K562 (cell line): ENCODE measurements at regions not wholly inside any gene's neighbourhood (a gene's known extent, or its start where the extent isn't known, plus 50 kb on each side); places are given as distances from the start of the nearest gene placed in this dataset.
A peak's percentile ranks its signal among the peaks of the same experiment; 100 is the strongest.

ENCODE experiments used
- ATAC-seq: fragments of 200-7000 bp; cut with Tn5 transposase; 3 replicates; pipeline ENCODE4 v1.9.1; 2020; ENCODE audit warnings: moderate library complexity
- BruUV-seq: library from RNA; stranded (reverse); fragments of 400-500 nt; replicated peaks from 2 replicates; lab custom pipeline; 2021; lab: Mats Ljungman, UMichigan
- CTCF ChIA-PET: fragments of 300-600 bp; formaldehyde crosslinking; extraction: SDS; loops from one replicate; lab custom pipeline; 2021; ENCODE audit warnings: low intra/inter-chr PET ratio; lab: Yijun Ruan, JAX
- POLR2A ChIA-PET: fragments of 300-600, 350-650 bp; sonication (Branson Sonifier 250); formaldehyde crosslinking; extraction: SDS; loops from one replicate; lab custom pipeline; 2021; ENCODE audit warnings: antibody characterized with exemption, inconsistent platforms; lab: Yijun Ruan, JAX
- DNase-seq, 4 experiments: peaks; one replicate each; pipeline versions ENCODE4 v3.0.0 to v3.0.0-alpha.2; 2011 to 2018; ENCODE audit warnings: low spot score in 3 of 4, mixed read lengths in 3 of 4; ENCODE audit errors: extremely low read depth in 1 of 4
- FAIRE-seq: peaks from 2 replicates; lab custom pipeline; 2011; peaks lifted over from hg19 to GRCh38; lab: Jason Lieb, UNC
- H2AFZ ChIP-seq: 2 replicates; pipeline ENCODE4 v1.6.0; 2011; ENCODE audit warnings: low read depth, low read length, control low read depth, inconsistent platforms
- H3K27ac ChIP-seq: fragments of 200-600 bp; 3 replicates; pipeline ENCODE4 v1.8.0; 2011; ENCODE audit warnings: low read depth, mild to moderate bottlenecking, control low read depth, inconsistent platforms, low read length, moderate library complexity, mixed read lengths; ENCODE audit errors: extremely low read depth
- H3K27me3 ChIP-seq, 2 experiments: fragments of 300-600 bp in 1 of 2; 2 replicates in 1 of 2; 3 replicates in 1 of 2; pipeline versions ENCODE4 v1.6.0 to v1.8.0; 2011; ENCODE audit warnings: inconsistent platforms in 2 of 2, low read length in 2 of 2, mild to moderate bottlenecking in 1 of 2, mixed read lengths in 1 of 2, moderate library complexity in 1 of 2; ENCODE audit not compliant: control insufficient read depth in 2 of 2, insufficient read depth in 2 of 2
- H3K36me3 ChIP-seq: fragments of 300-600 bp; 3 replicates; pipeline ENCODE4 v1.8.0; 2011; ENCODE audit warnings: mild to moderate bottlenecking, low read length, inconsistent platforms; ENCODE audit not compliant: control insufficient read depth, insufficient read depth
- H3K4me1 ChIP-seq, 2 experiments: fragments of 200-600 bp in 1 of 2; replicated peaks in 1 of 2; 2 replicates in 1 of 2; 3 replicates in 1 of 2; pipeline versions ENCODE4 v1.5.1 to v1.8.0; 2011; ENCODE audit warnings: inconsistent platforms in 2 of 2, low read length in 2 of 2, mild to moderate bottlenecking in 1 of 2, mixed read lengths in 1 of 2, moderate library complexity in 1 of 2; ENCODE audit not compliant: control insufficient read depth in 2 of 2, insufficient read depth in 2 of 2
- H3K4me2 ChIP-seq: 2 replicates; pipeline ENCODE4 v1.6.1; 2011; ENCODE audit warnings: low read length, control low read depth, inconsistent platforms, mixed read lengths; ENCODE audit not compliant: insufficient read depth
- H3K4me3 ChIP-seq: fragments of 200-600 bp; sonication (generic), shearing (Covaris generic); 2 replicates; pipeline ENCODE4 v1.5.1; 2016; ENCODE audit warnings: control low read depth, inconsistent platforms
- H3K79me2 ChIP-seq: fragments of 200-600 bp; 3 replicates; pipeline ENCODE4 v1.8.0; 2011; ENCODE audit warnings: low read length, inconsistent platforms; ENCODE audit not compliant: control insufficient read depth, insufficient read depth
- H3K9ac ChIP-seq, 2 experiments: 2 replicates each; pipeline versions ENCODE4 v1.6.0 to v1.6.1; 2011; ENCODE audit warnings: low read depth in 2 of 2, low read length in 2 of 2, control low read depth in 1 of 2, inconsistent platforms in 1 of 2, mild to moderate bottlenecking in 1 of 2, mixed read lengths in 1 of 2; ENCODE audit not compliant: insufficient read depth in 1 of 2
- H3K9me1 ChIP-seq: one replicate; pipeline ENCODE4 v1.6.0; 2011; ENCODE audit warnings: inconsistent platforms, mild to moderate bottlenecking, low read length, moderate library complexity; ENCODE audit not compliant: control insufficient read depth, insufficient read depth
- H3K9me3 ChIP-seq: replicated peaks from 2 replicates; pipeline ENCODE4 v1.5.1; 2011; ENCODE audit warnings: low read depth, low read length, inconsistent platforms; ENCODE audit not compliant: control insufficient read depth, insufficient read depth
- H4K20me1 ChIP-seq: replicated peaks from 2 replicates; pipeline ENCODE4 v1.6.1; 2011; ENCODE audit warnings: low read length, inconsistent platforms, mixed read lengths; ENCODE audit not compliant: control insufficient read depth, insufficient read depth
- CEBPB ChIP-seq: fragments of 450-650 bp; IDR thresholded peaks from 2 replicates; pipeline ENCODE4 v1.6.1; 2016; ENCODE audit warnings: missing genetic modification characterization, missing compliant biosample characterization
- CEBPG ChIP-seq, 3 experiments: fragments of 200-800 bp in 1 of 3; sonication (Bioruptor generic) in 1 of 3; sonication (generic) in 1 of 3; formaldehyde crosslinking in 1 of 3; IDR thresholded peaks in 2 of 3; conservative IDR thresholded peaks in 1 of 3; 2 replicates each; pipeline versions ENCODE4 v1.6.1 to v1.8.0; 2016 to 2022; ENCODE audit warnings: missing compliant biosample characterization in 2 of 3, missing genetic modification characterization in 2 of 3, mild to moderate bottlenecking in 1 of 3, missing genetic modification reagents in 1 of 3
- CXXC5 ChIP-seq: fragments of 250-450 bp; sonication (Bioruptor Pico); IDR thresholded peaks from 2 replicates; pipeline ENCODE4 v1.8.0; 2022; ENCODE audit warnings: inconsistent platforms, mild to moderate bottlenecking, moderate library complexity
- DMBX1 ChIP-seq: fragments of 250-450 bp; sonication (Bioruptor Pico); IDR thresholded peaks from 2 replicates; pipeline ENCODE4 v1.8.0; 2022; ENCODE audit warnings: inconsistent platforms, mild to moderate bottlenecking, moderate library complexity, borderline replicate concordance
- MEF2D ChIP-seq: conservative IDR thresholded peaks from 2 replicates; pipeline ENCODE4 v1.6.1; 2016; ENCODE audit warnings: low read depth, missing genetic modification characterization, missing compliant biosample characterization
- YY1 ChIP-seq, 3 experiments: IDR thresholded peaks; 2 replicates each; pipeline ENCODE4 v1.6.1; 2011; ENCODE audit warnings: low read length in 2 of 3, mild to moderate bottlenecking in 2 of 3, moderate library complexity in 2 of 3, borderline replicate concordance in 1 of 3, control low read depth in 1 of 3, low read depth in 1 of 3; ENCODE audit not compliant: insufficient read depth in 3 of 3, insufficient replicate concordance in 2 of 3, control insufficient read depth in 1 of 3, insufficient read length in 1 of 3; ENCODE audit errors: extremely low read depth in 1 of 3
- ZNF175 ChIP-seq: fragments of 200-800 bp; sonication (Bioruptor generic); IDR thresholded peaks from 2 replicates; pipeline ENCODE4 v1.6.1; 2016; ENCODE audit warnings: low read depth, mild to moderate bottlenecking, missing genetic modification characterization, missing compliant biosample characterization
- ZNF311 ChIP-seq: fragments of 250-450 bp; sonication (Bioruptor Pico); IDR thresholded peaks from 2 replicates; pipeline ENCODE4 v1.4.0; 2020; ENCODE audit warnings: mild to moderate bottlenecking, moderate library complexity
- WGBS: fragments of 100-300 bp; shearing (Covaris generic); methylation state at CpG from one replicate; pipeline ENCODE4 v1.1.6; 2016; ENCODE audit warnings: low coverage, mixed read lengths; ENCODE audit not compliant: insufficient coverage; ENCODE audit errors: missing lambda C conversion rate; 5-methylcytosine and 5-hydroxymethylcytosine counted together
- in situ Hi-C: fragments of 300-500 bp; cut with MboI; formaldehyde crosslinking; loops from 4 replicates; pipeline ENCODE4 v1.15.0; 2018; ENCODE audit warnings: inconsistent platforms, mixed read lengths
- intact Hi-C: fragments of 100-400 bp; cut with micrococcal nuclease; formaldehyde crosslinking; loops from 2 replicates; pipeline ENCODE4 v1.14.2; 2022
- TF ChIP-seq, protein P1 (sequence below): fragments of 450-650 bp; IDR thresholded peaks from 2 replicates; pipeline ENCODE4 v1.6.1; 2016; ENCODE audit warnings: borderline replicate concordance
- TF ChIP-seq, protein P2 (sequence below): sonication (generic); IDR thresholded peaks from 2 replicates; pipeline ENCODE4 v1.6.1; 2016
- TF ChIP-seq, protein P3 (sequence below), 2 experiments: fragments of 250-450 bp in 1 of 2; fragments of 450-650 bp in 1 of 2; sonication (Bioruptor Pico) in 1 of 2; IDR thresholded peaks; 2 replicates each; pipeline versions ENCODE4 v1.6.1 to v1.8.0; 2016 to 2021; ENCODE audit warnings: mild to moderate bottlenecking in 2 of 2, moderate library complexity in 2 of 2, missing compliant biosample characterization in 1 of 2, missing genetic modification characterization in 1 of 2

DNA sequence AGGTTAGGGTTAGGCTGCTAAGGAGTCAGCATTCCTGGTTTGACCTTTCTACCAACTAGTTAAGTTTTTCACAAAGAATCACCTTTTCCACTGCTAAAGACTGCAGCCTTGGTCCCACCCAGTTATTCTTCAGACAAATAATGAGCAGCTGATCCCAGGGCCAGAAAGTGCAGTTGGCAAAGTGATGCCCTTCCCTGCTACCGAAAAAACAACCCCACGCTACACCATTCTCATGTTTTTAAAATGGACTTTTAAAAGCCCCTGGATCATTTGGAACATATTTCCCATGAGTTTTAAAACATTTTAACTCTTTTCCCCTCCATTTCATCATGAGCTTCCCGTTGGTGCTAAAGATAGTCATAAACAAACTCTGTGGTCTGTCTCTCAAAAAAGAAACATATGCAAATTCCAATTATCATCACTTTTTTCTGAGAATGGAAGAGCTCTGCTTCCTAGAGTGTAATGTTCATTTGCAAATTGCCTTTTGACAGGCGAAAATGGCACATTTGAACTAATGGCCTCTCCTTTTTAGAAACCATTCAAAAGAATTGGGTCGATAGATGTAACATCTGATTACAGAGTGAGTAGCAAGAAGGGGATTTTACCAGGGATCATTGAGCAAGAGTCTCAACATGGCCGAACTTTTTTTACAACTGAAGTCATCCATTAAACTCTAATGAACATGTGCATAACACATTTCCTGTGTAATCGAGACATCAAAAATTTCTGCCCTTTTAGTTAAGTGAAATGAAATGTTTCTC lies 129.3 kb upstream of the RAP1B start:
- Histone ChIP-seq H3K27me3 (no peaks in the 10 kb centered on the region), H3K36me3 (no peaks in the 10 kb centered on the region), H3K9ac (no peak overlapping the region), H3K9me1 (no peaks in the 10 kb centered on the region), H3K27ac (no peak overlapping the region), H3K79me2 (no peaks in the 10 kb centered on the region), H3K9me3 (no peaks in the 10 kb centered on the region; the same call in 1 of the 2 replicates), H4K20me1 (no peaks in the 10 kb centered on the region), H3K4me1 (peaks cover 0 to 30% of the 10 kb centered on the region in 2 experiments; a peak in 3 of 5 replicates), H3K4me2 (no peak overlapping the region), H2AFZ (peak overlapping the region; percentile 38; the same call in 1 of the 2 replicates), H3K4me3 (no peak overlapping the region)
- no peak for ATAC-seq
- BruUV-seq: no TSS peak
- DNase-seq: no peak
- TF ChIP-seq MEF2D (tag) (no peak), CEBPG (CRISPR knock-in tag; IDR thresholded peaks at IDR 0.05) (no peak), CEBPG (tag; conservative IDR thresholded peaks at IDR 0.05 in 1 of 2, IDR thresholded peaks at IDR 0.05 in 1 of 2) (peak; percentile 22 to 72; a peak in 3 of 4 replicates), YY1 (IDR thresholded peaks at IDR 0.05; ENCODE audit: borderline replicate concordance in 1 of 3, control insufficient read depth in 1 of 3, extremely low read depth in 1 of 3, insufficient read depth in 3 of 3, insufficient read length in 1 of 3, insufficient replicate concordance in 2 of 3, low read depth in 1 of 3, low read length in 2 of 3) (peak in 1 of 3 experiments; percentile 9), ZNF311 (CRISPR knock-in tag) (peak; percentile 82; the same call in 1 of the 2 replicates), ZNF175 (CRISPR knock-in tag) (0 out of 2 replicates have a peak, but pooled peaks have one; percentile 13), DMBX1 (peak; percentile 24; the same call in 1 of the 2 replicates), CEBPB (tag) (peak; percentile 54), CXXC5 (no peak)
- TF ChIP-seq, protein P1, sequence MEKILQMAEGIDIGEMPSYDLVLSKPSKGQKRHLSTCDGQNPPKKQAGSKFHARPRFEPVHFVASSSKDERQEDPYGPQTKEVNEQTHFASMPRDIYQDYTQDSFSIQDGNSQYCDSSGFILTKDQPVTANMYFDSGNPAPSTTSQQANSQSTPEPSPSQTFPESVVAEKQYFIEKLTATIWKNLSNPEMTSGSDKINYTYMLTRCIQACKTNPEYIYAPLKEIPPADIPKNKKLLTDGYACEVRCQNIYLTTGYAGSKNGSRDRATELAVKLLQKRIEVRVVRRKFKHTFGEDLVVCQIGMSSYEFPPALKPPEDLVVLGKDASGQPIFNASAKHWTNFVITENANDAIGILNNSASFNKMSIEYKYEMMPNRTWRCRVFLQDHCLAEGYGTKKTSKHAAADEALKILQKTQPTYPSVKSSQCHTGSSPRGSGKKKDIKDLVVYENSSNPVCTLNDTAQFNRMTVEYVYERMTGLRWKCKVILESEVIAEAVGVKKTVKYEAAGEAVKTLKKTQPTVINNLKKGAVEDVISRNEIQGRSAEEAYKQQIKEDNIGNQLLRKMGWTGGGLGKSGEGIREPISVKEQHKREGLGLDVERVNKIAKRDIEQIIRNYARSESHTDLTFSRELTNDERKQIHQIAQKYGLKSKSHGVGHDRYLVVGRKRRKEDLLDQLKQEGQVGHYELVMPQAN: no peak
- TF ChIP-seq, protein P2, sequence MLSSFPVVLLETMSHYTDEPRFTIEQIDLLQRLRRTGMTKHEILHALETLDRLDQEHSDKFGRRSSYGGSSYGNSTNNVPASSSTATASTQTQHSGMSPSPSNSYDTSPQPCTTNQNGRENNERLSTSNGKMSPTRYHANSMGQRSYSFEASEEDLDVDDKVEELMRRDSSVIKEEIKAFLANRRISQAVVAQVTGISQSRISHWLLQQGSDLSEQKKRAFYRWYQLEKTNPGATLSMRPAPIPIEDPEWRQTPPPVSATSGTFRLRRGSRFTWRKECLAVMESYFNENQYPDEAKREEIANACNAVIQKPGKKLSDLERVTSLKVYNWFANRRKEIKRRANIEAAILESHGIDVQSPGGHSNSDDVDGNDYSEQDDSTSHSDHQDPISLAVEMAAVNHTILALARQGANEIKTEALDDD: peak; percentile 34; the same call in 1 of the 2 replicates
- TF ChIP-seq, protein P3, sequence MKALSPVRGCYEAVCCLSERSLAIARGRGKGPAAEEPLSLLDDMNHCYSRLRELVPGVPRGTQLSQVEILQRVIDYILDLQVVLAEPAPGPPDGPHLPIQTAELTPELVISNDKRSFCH (CRISPR knock-in tag; IDR thresholded peaks at IDR 0.05): no peak
- TF ChIP-seq, protein P3 (tag; IDR thresholded peaks at IDR 0.05): no peak
- CTCF ChIA-PET: no interaction called here
- FAIRE-seq: no peak
- POLR2A ChIA-PET: no interaction called here
- intact Hi-C loops (no loop called here), in situ Hi-C loops (no loop called here)
- WGBS: 10% methylated on average over 7 of the region's 7 CpGs
